Osteocyte (in vitro differentiated cells): ENCODE measurements at regions not wholly inside any gene's neighbourhood (a gene's known extent, or its start where the extent isn't known, plus 50 kb on each side); places are given as distances from the start of the nearest gene placed in this dataset.

Source experiments
- DNase-seq: peaks from one replicate; pipeline ENCODE4 v3.0.0; 2021; ENCODE audit warnings: mixed read lengths; ENCODE audit not compliant: unreplicated experiment; ENCODE audit errors: extremely low spot score
- H3K27ac Mint-ChIP-seq: one replicate; pipeline ENCODE4 v1.8.0; 2021; ENCODE audit warnings: mild to moderate bottlenecking, mixed read lengths; ENCODE audit not compliant: unreplicated experiment
- H3K27me3 Mint-ChIP-seq: one replicate; pipeline ENCODE4 v1.8.0; 2021; ENCODE audit warnings: mixed read lengths; ENCODE audit not compliant: unreplicated experiment
- H3K36me3 Mint-ChIP-seq: one replicate; pipeline ENCODE4 v1.8.0; 2021; ENCODE audit warnings: mixed read lengths; ENCODE audit not compliant: unreplicated experiment
- H3K4me1 Mint-ChIP-seq: one replicate; pipeline ENCODE4 v1.8.0; 2021; ENCODE audit warnings: mixed read lengths; ENCODE audit not compliant: unreplicated experiment
- H3K4me3 Mint-ChIP-seq: one replicate; pipeline ENCODE4 v1.8.0; 2021; ENCODE audit warnings: mild to moderate bottlenecking, moderate library complexity, mixed read lengths; ENCODE audit not compliant: unreplicated experiment
- H3K9me3 Mint-ChIP-seq: one replicate; pipeline ENCODE4 v1.8.0; 2021; ENCODE audit warnings: mixed read lengths; ENCODE audit not compliant: unreplicated experiment
- CTCF ChIP-seq: fragments of 200-600 bp; sonication (generic); IDR thresholded peaks from 2 replicates; pipeline ENCODE4 v1.5.0; 2021; ENCODE audit warnings: antibody characterized with exemption, mild to moderate bottlenecking, moderate library complexity

GRCh38 chr12:39116861-39117260 is 211.5 kb upstream of the CPNE8 start:
- DNase-seq, result no peak
- H3K27me3 Mint-ChIP-seq, result no peaks in the 10 kb centered on the region
- H3K27ac Mint-ChIP-seq, result no peak overlapping the region
- no peaks in the 10 kb centered on the region for H3K36me3 Mint-ChIP-seq
- H3K9me3 Mint-ChIP-seq, result no peaks in the 10 kb centered on the region
- TF ChIP-seq CTCF, result no peak
- no peak overlapping the region for H3K4me3 Mint-ChIP-seq
- H3K4me1 Mint-ChIP-seq, result no peaks in the 10 kb centered on the region

GRCh38 chr12:39112064-39112463 is 206.7 kb upstream of the CPNE8 start:
- H3K4me3 Mint-ChIP-seq, result no peak overlapping the region
- DNase-seq, result no peak
- no peaks in the 10 kb centered on the region for H3K36me3 Mint-ChIP-seq
- no peak overlapping the region for H3K27ac Mint-ChIP-seq
- H3K27me3 Mint-ChIP-seq, result no peaks in the 10 kb centered on the region
- H3K4me1 Mint-ChIP-seq, result no peaks in the 10 kb centered on the region
- TF ChIP-seq CTCF, result no peak
- H3K9me3 Mint-ChIP-seq, result no peaks in the 10 kb centered on the region

GRCh38 chr12:39105111-39105510 is 199.7 kb upstream of the CPNE8 start:
- Mint-ChIP-seq H3K36me3 (no peaks in the 10 kb centered on the region), H3K4me3 (no peak overlapping the region), H3K27me3 (peaks cover 4% of the 10 kb centered on the region), H3K4me1 (no peaks in the 10 kb centered on the region), H3K9me3 (no peaks in the 10 kb centered on the region), H3K27ac (no peak overlapping the region)
- TF ChIP-seq CTCF, result no peak
- DNase-seq, result no peak

- H3K4me3 Mint-ChIP-seq, result no peak overlapping the region
- DNase-seq, result no peak
- H3K27me3 Mint-ChIP-seq, result peaks cover 9% of the 10 kb centered on the region
- H3K9me3 Mint-ChIP-seq, result no peaks in the 10 kb centered on the region
- H3K4me1 Mint-ChIP-seq, result no peaks in the 10 kb centered on the region
- H3K36me3 Mint-ChIP-seq, result no peaks in the 10 kb centered on the region
- peak; percentile 79 for TF ChIP-seq CTCF
- no peak overlapping the region for H3K27ac Mint-ChIP-seq
These were observed 198.3 kb upstream of the CPNE8 start for GRCh38 chr12:39103552-39104165.

- no peak for DNase-seq
- H3K36me3 Mint-ChIP-seq, result no peaks in the 10 kb centered on the region
- H3K4me1 Mint-ChIP-seq, result no peaks in the 10 kb centered on the region
- no peaks in the 10 kb centered on the region for H3K9me3 Mint-ChIP-seq
- H3K27ac Mint-ChIP-seq, result no peak overlapping the region
- H3K4me3 Mint-ChIP-seq, result no peak overlapping the region
- H3K27me3 Mint-ChIP-seq, result peaks cover 12% of the 10 kb centered on the region
- no peak for TF ChIP-seq CTCF
These were observed 197.3 kb upstream of the CPNE8 start for GRCh38 chr12:39102474-39103209.
